ENCODE measurements at regions not wholly inside any gene's neighbourhood (a gene's known extent, or its start where the extent isn't known, plus 50 kb on each side); places are given as distances from the start of the nearest gene placed in this dataset.
"Not testable (repeated sequence)": the region's sequence is repeated elsewhere in the genome, so short reads cannot be mapped to it uniquely, and the experiment has no call there.

DNA sequence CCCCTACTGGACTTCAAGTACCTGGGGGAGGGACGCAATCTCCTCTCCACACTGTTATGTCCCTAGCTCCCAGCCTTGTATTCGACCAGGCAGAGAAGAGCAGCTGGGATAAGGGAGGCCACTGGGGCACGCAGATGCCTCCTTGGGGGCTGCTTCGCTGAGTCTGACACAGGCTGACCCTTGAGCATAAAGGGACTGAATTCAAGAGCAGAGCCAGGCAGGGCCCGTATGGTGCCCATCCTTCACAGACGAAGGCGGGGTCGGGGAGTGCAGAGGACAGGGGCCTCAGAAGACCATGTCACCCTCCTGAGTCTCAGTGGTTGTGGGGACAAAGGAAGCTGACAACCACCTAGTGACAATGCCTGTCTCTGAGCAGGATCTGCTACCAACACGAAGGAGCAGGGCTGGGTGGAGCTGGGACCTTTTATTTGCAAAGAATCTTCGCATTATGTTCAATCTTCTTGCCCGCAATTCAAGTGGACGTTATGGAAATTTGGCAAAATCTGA lies 124.6 kb downstream of the TUBA3C start:
- H3K4me1 Mint-ChIP-seq (ENCODE audit: low read depth), result no peaks in the 10 kb centered on the region
- H3K9me3 Mint-ChIP-seq, result peaks cover 10% of the 10 kb centered on the region
- no peak overlapping the region for H3K4me3 Mint-ChIP-seq
- H3K27me3 Mint-ChIP-seq (ENCODE audit: low read depth), result no peaks in the 10 kb centered on the region
- H3K27ac Mint-ChIP-seq, result no peak overlapping the region
- no peaks in the 10 kb centered on the region for H3K36me3 Mint-ChIP-seq (ENCODE audit: low read depth)

DNA sequence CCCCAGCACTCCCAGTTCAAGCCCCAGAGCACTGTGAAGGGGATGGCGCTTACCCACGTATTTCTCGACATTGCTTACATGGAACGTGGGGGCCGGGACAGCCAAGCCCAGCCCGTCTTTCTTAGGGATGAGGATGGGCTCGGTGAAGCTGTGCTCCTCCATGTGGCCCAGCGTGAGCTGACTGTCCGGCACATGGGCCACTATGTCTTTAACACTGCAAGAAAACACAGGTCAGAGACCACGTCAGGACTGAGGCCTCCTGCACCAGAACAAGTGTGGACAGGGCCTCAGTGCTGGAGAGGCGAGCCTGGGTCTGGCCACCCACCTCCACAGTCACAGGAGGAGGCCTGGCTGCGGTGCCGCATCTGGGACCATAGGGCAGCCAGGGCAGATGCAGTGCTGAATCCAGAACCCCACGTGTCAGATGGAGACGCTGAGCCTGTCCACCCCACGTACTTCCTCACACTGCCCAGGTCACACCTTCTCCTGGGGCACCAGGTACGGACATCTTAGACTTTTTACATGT lies 125.2 kb downstream of the TUBA3C start:
- no peaks in the 10 kb centered on the region for H3K27me3 Mint-ChIP-seq (ENCODE audit: low read depth)
- no peak overlapping the region for H3K4me3 Mint-ChIP-seq
- H3K27ac Mint-ChIP-seq, result no peak overlapping the region
- H3K4me1 Mint-ChIP-seq (ENCODE audit: low read depth), result no peaks in the 10 kb centered on the region
- peaks cover 14% of the 10 kb centered on the region for H3K9me3 Mint-ChIP-seq
- H3K36me3 Mint-ChIP-seq (ENCODE audit: low read depth), result no peaks in the 10 kb centered on the region

DNA sequence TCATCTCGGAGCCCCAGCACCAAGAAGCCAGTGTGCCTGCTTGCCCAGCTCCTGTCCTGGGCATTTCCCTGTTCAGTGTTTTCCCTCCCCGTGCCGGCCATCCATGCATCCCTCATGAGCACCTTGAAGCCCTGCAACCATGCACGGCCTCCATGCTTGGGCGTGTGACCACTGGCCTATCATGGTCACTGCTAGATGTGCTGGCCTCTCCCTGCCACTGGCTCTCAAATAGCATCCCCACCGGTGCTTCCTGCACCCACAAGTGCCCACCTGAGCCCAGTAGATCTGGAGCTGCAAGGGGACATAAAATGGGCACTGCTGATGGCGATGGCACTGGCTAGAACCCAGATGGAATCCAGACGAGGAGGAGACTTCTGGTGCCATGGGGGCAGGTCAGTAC lies 126.0 kb downstream of the TUBA3C start:
- Mint-ChIP-seq H3K9me3 (peaks cover 18% of the 10 kb centered on the region), H3K27me3 (ENCODE audit: low read depth) (no peaks in the 10 kb centered on the region), H3K4me3 (no peak overlapping the region), H3K27ac (no peak overlapping the region), H3K36me3 (ENCODE audit: low read depth) (no peaks in the 10 kb centered on the region), H3K4me1 (ENCODE audit: low read depth) (no peaks in the 10 kb centered on the region)

DNA sequence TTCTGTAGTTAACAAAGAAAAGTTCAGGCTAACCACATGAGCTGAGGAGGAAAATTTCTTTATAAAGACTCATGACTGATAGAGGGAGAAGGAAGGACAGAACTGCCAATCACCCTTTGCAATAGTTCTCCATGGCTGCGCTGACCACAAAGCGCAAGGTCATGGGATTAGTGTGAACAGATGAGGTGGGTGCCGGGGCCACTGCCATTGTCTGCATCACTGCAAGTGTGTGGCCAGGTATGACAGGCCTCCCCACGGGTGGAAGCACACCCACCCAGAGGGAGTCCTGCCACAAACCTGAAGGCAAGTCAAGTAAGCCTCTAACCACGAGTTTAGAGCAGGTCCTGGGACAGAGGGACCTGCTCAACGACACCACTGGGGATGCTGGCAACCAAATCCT lies 128.1 kb downstream of the TUBA3C start:
- no peaks in the 10 kb centered on the region for H3K4me1 Mint-ChIP-seq (ENCODE audit: low read depth)
- H3K9me3 Mint-ChIP-seq, result peaks cover 15% of the 10 kb centered on the region
- no peak overlapping the region for H3K4me3 Mint-ChIP-seq
- H3K27me3 Mint-ChIP-seq (ENCODE audit: low read depth), result no peaks in the 10 kb centered on the region
- H3K36me3 Mint-ChIP-seq (ENCODE audit: low read depth), result no peaks in the 10 kb centered on the region
- H3K27ac Mint-ChIP-seq, result no peak overlapping the region

DNA sequence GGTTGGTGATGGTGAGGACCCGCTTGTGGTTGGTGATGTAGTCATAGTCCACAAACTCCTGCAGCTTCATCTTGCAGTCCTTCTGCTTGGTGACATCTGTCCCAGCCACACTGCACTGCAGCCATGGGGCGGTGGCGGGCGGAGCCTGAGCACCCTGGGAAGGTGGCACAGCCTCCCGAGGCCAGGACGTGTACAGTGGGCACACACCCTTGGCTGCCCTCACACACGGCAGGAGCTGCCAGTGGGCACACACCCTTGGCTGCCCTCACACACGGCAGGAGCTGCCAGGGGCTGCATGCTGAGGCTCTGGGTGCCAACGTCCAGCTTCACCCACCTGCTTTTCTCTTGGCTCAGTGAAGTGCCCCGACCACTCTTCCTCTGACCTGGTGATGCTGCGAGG lies 128.7 kb downstream of the TUBA3C start:
- no peak overlapping the region for H3K4me3 Mint-ChIP-seq
- no peaks in the 10 kb centered on the region for H3K27me3 Mint-ChIP-seq (ENCODE audit: low read depth)
- peaks cover 15% of the 10 kb centered on the region for H3K9me3 Mint-ChIP-seq
- H3K36me3 Mint-ChIP-seq (ENCODE audit: low read depth), result no peaks in the 10 kb centered on the region
- no peaks in the 10 kb centered on the region for H3K4me1 Mint-ChIP-seq (ENCODE audit: low read depth)
- no peak overlapping the region for H3K27ac Mint-ChIP-seq

DNA sequence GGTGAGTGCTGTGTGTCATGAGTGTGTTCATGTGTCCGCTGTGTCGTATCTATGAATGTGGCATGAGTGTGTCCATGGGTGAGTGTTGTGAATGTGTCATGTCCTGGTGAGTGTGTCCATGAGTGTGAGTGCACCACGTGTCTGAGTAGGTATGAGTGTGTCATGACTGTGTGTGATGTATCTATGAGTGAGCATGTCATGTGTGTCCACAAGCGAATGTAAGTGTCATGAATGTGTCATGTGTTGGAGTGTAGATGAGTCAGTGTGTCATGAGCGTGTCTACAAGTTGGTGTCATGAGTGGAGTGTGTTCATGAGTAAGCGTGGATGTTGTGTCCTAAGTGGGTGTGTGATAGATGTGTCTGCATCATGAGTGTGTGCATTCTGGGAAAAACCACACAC lies 129.4 kb downstream of the TUBA3C start:
- no peaks in the 10 kb centered on the region for H3K4me1 Mint-ChIP-seq (ENCODE audit: low read depth)
- no peak overlapping the region for H3K4me3 Mint-ChIP-seq
- no peaks in the 10 kb centered on the region for H3K36me3 Mint-ChIP-seq (ENCODE audit: low read depth)
- H3K27ac Mint-ChIP-seq, result no peak overlapping the region
- H3K27me3 Mint-ChIP-seq (ENCODE audit: low read depth), result no peaks in the 10 kb centered on the region
- H3K9me3 Mint-ChIP-seq, result peaks cover 15% of the 10 kb centered on the region

DNA sequence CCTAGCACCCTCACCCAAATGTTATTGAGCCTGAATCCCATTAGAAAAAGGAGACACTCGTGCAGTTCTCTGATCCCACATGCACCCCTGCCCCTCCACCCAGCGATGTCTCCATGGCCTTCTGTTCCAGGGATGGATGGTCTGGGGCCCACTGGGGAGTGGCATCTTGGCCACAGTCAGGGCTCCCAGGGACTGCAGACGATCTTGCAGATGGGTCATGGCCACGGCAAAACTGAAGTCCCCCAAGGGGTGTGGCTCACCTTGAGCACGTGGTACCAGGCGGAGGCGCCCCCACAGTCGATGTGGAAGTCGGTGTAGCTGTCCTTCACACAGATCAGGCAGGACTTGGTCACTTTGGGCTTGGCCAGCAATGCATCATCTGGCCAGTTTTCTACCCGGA lies 130.7 kb downstream of the TUBA3C start:
- Mint-ChIP-seq H3K27ac (no peak overlapping the region), H3K9me3 (peaks cover 15% of the 10 kb centered on the region), H3K4me3 (no peak overlapping the region)

DNA sequence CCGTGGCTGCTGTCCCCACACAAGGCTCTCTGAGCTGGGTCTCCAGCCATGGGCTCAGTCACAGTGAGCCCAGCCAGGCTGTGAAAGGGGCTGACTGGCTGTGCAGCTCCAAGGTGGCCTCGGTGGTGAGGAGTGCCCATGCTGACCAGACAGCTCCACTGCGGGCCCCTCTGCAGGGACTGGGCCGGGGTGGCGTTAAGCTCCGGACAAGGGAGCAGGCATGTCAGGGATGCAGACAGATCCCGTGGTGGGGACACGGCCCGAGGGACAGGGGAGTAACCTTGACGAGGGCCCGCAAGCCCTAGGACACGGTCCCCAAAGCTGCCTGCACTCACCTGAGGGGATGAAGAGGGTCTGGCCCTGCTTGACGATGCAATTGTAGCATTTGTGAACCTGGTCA lies 132.0 kb downstream of the TUBA3C start:
- H3K9me3 Mint-ChIP-seq, result peaks cover 15% of the 10 kb centered on the region
- not testable (repeated sequence) for H3K27ac Mint-ChIP-seq; H3K36me3 Mint-ChIP-seq (ENCODE audit: low read depth); H3K4me1 Mint-ChIP-seq (ENCODE audit: low read depth); H3K4me3 Mint-ChIP-seq; H3K27me3 Mint-ChIP-seq (ENCODE audit: low read depth)

More for the DNA sequence above, 130.7 kb downstream of the TUBA3C start:
- Mint-ChIP-seq H3K27me3 (ENCODE audit: low read depth) (no peaks in the 10 kb centered on the region), H3K36me3 (ENCODE audit: low read depth) (no peaks in the 10 kb centered on the region), H3K4me1 (ENCODE audit: low read depth) (no peaks in the 10 kb centered on the region)

DNA sequence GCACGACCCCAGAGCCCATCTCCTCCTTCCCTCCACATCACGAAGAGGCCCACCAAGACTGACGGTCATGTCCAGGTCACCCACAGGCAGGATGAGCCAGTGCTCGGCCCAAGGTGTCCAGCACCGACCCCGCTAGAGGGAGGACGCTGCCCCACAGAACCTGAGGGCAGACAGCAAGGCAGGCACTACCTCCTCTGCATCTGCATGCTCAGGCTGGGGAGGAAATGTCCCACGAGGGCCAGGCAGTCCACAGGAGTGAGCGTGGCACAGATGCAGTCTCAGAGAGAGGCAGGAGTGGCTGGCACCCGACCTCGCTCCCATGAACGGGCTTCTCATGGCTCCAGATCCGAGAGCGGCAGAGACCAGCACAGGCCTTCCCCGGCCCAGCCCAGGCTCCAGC lies 133.2 kb downstream of the TUBA3C start:
- Mint-ChIP-seq H3K4me1 (ENCODE audit: low read depth) (no peaks in the 10 kb centered on the region), H3K27ac (no peak overlapping the region), H3K4me3 (no peak overlapping the region), H3K9me3 (peaks cover 15% of the 10 kb centered on the region), H3K36me3 (ENCODE audit: low read depth) (no peaks in the 10 kb centered on the region), H3K27me3 (ENCODE audit: low read depth) (no peaks in the 10 kb centered on the region)

DNA sequence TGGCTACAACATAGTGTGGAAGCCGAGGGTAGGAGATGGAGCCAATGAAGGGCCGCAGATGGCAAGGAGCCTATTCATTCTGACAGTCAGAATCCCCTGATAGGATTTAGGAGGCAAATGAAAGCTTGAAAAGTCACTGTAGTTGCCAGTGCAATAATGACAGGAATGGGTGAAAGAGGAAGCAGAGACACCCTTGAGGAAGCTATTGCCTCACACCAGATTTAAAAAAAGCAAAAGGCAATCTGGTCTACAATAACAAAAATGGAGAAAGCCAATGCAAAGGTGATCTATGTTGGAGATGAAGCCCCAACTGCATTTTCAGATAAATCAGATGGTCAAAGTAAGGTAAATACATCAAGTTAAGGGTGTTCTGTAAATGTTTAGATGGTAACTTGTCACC lies 158.5 kb downstream of the TUBA3C start:
- H3K27me3 Mint-ChIP-seq (ENCODE audit: low read depth), result no peaks in the 10 kb centered on the region
- H3K36me3 Mint-ChIP-seq (ENCODE audit: low read depth), result no peaks in the 10 kb centered on the region
- no peak overlapping the region for H3K4me3 Mint-ChIP-seq
- no peaks in the 10 kb centered on the region for H3K4me1 Mint-ChIP-seq (ENCODE audit: low read depth)
- no peak overlapping the region for H3K27ac Mint-ChIP-seq
- H3K9me3 Mint-ChIP-seq, result peaks cover 15% of the 10 kb centered on the region

DNA sequence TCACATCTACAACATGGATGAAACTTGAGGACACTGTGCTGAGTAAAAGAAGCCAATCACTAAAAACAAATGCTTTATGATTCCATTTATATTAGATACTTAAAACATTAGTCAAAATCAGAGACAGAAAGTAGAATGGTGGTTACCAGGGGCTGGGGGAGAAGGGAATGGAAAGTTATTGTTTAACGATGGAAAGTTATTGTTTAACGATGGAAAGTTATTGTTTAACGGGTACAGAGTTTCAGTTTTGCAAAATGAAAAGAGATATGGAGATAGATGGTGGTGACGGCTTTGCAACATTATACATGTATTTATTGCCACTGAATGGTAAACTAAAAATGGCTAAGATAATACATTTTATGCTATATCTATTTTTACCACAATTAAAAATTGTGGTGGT lies 160.6 kb downstream of the TUBA3C start:
- H3K36me3 Mint-ChIP-seq (ENCODE audit: low read depth), result no peaks in the 10 kb centered on the region
- no peak overlapping the region for H3K4me3 Mint-ChIP-seq
- H3K27me3 Mint-ChIP-seq (ENCODE audit: low read depth), result no peaks in the 10 kb centered on the region
- no peak overlapping the region for H3K27ac Mint-ChIP-seq
- no peaks in the 10 kb centered on the region for H3K4me1 Mint-ChIP-seq (ENCODE audit: low read depth)
- H3K9me3 Mint-ChIP-seq, result peaks cover 12% of the 10 kb centered on the region

DNA sequence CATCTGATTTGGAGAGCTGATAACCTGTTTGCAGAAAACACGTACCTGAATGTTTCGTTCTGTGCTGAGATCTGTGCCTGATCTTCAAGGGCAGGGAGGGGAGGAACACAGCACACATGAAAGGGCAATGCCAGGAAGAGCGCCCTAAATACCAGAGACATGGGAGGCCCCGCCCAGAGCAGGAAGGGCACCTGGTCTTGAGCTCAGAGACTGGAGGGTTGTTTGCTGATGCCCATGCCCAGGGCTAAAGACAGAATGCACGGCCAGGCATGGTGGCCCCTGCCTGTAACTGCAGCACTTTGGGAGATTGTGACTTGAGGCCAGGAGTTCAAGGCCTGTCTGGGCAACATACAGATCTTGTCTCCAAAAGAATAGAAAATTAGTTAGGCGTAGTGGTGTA lies 183.2 kb downstream of the TUBA3C start:
- Mint-ChIP-seq H3K4me3 (no peak overlapping the region), H3K36me3 (ENCODE audit: low read depth) (no peaks in the 10 kb centered on the region), H3K27me3 (ENCODE audit: low read depth) (no peaks in the 10 kb centered on the region), H3K9me3 (peaks cover 36% of the 10 kb centered on the region), H3K27ac (no peak overlapping the region), H3K4me1 (ENCODE audit: low read depth) (no peaks in the 10 kb centered on the region)

DNA sequence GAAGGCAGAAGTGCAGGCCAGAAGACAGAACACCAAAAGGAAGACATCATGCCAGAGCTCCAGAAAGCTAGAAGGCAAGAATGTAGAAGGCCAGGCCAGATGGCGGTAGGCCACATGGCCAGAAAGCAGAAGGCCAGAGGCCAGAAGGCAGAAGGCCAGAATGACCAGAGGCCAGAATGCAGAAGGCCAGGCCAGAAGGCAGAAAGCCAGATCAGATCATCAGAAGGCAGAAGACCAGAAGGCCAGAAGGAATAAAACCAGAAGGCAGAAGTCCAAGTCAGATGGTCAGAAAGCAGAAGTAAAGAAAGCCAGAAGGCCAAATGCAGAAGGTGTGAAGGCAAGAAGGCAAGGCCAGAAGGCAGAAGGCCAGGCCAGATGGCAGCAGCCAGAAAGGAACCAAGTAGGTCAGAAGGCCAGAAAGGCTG lies 185.0 kb downstream of the TUBA3C start:
- no peaks in the 10 kb centered on the region for H3K4me1 Mint-ChIP-seq (ENCODE audit: low read depth)
- H3K27me3 Mint-ChIP-seq (ENCODE audit: low read depth), result no peaks in the 10 kb centered on the region
- H3K36me3 Mint-ChIP-seq (ENCODE audit: low read depth), result no peaks in the 10 kb centered on the region
- no peak overlapping the region for H3K27ac Mint-ChIP-seq
- H3K9me3 Mint-ChIP-seq, result peaks cover 39% of the 10 kb centered on the region
- H3K4me3 Mint-ChIP-seq, result no peak overlapping the region

DNA sequence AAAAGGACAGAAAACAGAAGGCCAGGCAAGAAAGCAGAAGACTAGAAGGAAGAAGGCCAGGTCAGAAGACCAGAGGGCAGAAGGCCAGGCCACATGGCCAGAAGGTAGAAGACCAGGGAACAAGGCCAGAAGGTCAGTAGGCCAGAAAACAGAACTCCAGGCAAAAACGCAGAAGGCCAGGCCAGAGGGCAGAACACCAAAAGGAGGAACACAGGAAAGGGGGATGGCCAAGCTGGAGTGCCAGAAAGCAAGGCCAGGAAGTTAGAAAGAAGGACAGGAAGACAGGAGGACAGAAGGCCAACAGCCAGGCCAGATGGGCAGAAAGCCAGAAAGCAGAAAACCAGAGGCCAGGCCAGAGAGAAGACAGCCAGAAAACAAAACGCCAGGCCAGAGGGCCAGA lies 185.4 kb downstream of the TUBA3C start:
- no peaks in the 10 kb centered on the region for H3K27me3 Mint-ChIP-seq (ENCODE audit: low read depth)
- peaks cover 42% of the 10 kb centered on the region for H3K9me3 Mint-ChIP-seq
- H3K4me3 Mint-ChIP-seq, result no peak overlapping the region
- H3K36me3 Mint-ChIP-seq (ENCODE audit: low read depth), result no peaks in the 10 kb centered on the region
- H3K27ac Mint-ChIP-seq, result no peak overlapping the region
- H3K4me1 Mint-ChIP-seq (ENCODE audit: low read depth), result no peaks in the 10 kb centered on the region

DNA sequence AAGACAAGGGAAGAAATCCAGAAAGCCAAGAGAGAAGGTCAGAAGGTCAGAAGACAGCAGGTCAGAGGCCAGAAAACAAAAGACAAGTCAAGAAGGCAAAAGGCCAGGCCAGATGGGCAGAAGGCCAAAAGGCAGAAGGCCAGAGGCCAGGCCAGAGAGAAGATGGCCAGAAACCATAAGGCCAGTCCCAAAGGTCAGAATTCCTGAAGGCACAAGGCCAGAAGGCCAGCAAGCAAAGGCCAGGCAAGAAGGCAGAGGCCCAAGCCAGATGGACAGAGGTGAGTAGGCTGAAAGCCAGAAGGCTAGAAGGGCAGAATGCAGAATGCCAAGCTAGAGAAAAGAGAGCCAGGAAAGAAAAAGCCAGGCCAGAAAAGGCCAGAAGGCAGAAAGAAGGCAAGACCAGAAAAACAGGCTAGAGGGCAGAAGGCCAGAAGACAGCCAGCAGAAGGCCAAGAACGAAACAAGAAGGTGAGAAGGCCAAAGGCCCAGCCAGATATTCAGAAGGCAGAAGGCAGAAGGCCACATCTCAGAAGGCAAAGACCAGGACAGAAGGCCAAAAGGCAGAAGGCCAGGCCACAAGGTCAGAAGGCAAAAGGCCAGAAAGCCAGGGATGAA lies 186.3 kb downstream of the TUBA3C start:
- no peaks in the 10 kb centered on the region for H3K27me3 Mint-ChIP-seq (ENCODE audit: low read depth)
- no peak overlapping the region for H3K27ac Mint-ChIP-seq
- no peaks in the 10 kb centered on the region for H3K36me3 Mint-ChIP-seq (ENCODE audit: low read depth)
- peaks cover 42% of the 10 kb centered on the region for H3K9me3 Mint-ChIP-seq
- no peaks in the 10 kb centered on the region for H3K4me1 Mint-ChIP-seq (ENCODE audit: low read depth)
- no peak overlapping the region for H3K4me3 Mint-ChIP-seq

All from T-helper 1 cell treated with Interleukin-12 subunit alpha and Interleukin-12 subunit beta and Interleukin-4 antibody, amounts not matched to agents 30 μg/mL and 1 μg/mL, for 36 hours (primary cell).